Endodermal cell (in vitro differentiated cells): ENCODE measurements at regions not wholly inside any gene's neighbourhood (a gene's known extent, or its start where the extent isn't known, plus 50 kb on each side); places are given as distances from the start of the nearest gene placed in this dataset.

Source experiments
- DNase-seq: peaks from one replicate; pipeline ENCODE4 v3.0.0-alpha.2; 2017
- H3K27ac ChIP-seq: 2 replicates; pipeline ENCODE4 v1.5.1; 2013; ENCODE audit warnings: mild to moderate bottlenecking, low read depth, low read length, moderate library complexity
- H3K27me3 ChIP-seq: 2 replicates; pipeline ENCODE4 v1.6.1; 2013; ENCODE audit warnings: mild to moderate bottlenecking, low read length, moderate library complexity; ENCODE audit not compliant: insufficient read depth, control insufficient read depth, poor library complexity, severe bottlenecking
- H3K36me3 ChIP-seq: 2 replicates; pipeline ENCODE4 v1.7.0; 2013; ENCODE audit warnings: mild to moderate bottlenecking, low read length, moderate library complexity; ENCODE audit not compliant: control insufficient read depth, insufficient read depth
- H3K4me1 ChIP-seq: one replicate; pipeline ENCODE4 v1.7.0; 2013; ENCODE audit warnings: low read length; ENCODE audit not compliant: control insufficient read depth, insufficient read depth
- H3K4me3 ChIP-seq: 2 replicates; pipeline ENCODE4 v1.5.1; 2013; ENCODE audit warnings: mild to moderate bottlenecking, low read length, moderate library complexity
- H3K9ac ChIP-seq: 2 replicates; pipeline ENCODE4 v1.6.1; 2013; ENCODE audit warnings: mild to moderate bottlenecking, low read length, moderate library complexity; ENCODE audit not compliant: poor library complexity, severe bottlenecking; ENCODE audit errors: extremely low read depth
- H3K9me3 ChIP-seq: 2 replicates; pipeline ENCODE4 v1.6.1; 2013; ENCODE audit warnings: mild to moderate bottlenecking, low read length, moderate library complexity; ENCODE audit not compliant: control insufficient read depth
- H3K27ac Mint-ChIP-seq: 2 replicates; pipeline ENCODE4 v1.8.0; 2020; ENCODE audit warnings: mixed read lengths
- H3K27me3 Mint-ChIP-seq: 2 replicates; pipeline ENCODE4 v1.8.0; 2021; ENCODE audit warnings: mild to moderate bottlenecking, mixed read lengths; ENCODE audit not compliant: insufficient read depth
- H3K36me3 Mint-ChIP-seq: 2 replicates; pipeline ENCODE4 v1.8.0; 2020; ENCODE audit warnings: low read depth, mixed read lengths
- H3K4me1 Mint-ChIP-seq: 2 replicates; pipeline ENCODE4 v1.8.0; 2020; ENCODE audit warnings: mixed read lengths
- H3K4me3 Mint-ChIP-seq: 2 replicates; pipeline ENCODE4 v1.8.0; 2020; ENCODE audit warnings: mild to moderate bottlenecking, moderate library complexity, mixed read lengths
- H3K9me3 Mint-ChIP-seq: 2 replicates; pipeline ENCODE4 v1.8.0; 2020; ENCODE audit warnings: mild to moderate bottlenecking, mixed read lengths
- WGBS, 2 experiments: methylation state at CpG; one replicate each; pipeline versions ENCODE4 v1.1.5 to v1.1.7; 2013; ENCODE audit warnings: missing lambda C conversion rate in 2 of 2, mixed read lengths in 1 of 2; ENCODE audit not compliant: insufficient coverage in 1 of 2, insufficient read length in 1 of 2; 5-methylcytosine and 5-hydroxymethylcytosine counted together
- TF ChIP-seq, protein P1 (sequence below): fragments of 200-600 bp; sonication (generic); conservative IDR thresholded peaks from 2 replicates; pipeline ENCODE4 v1.5.0; 2021; ENCODE audit warnings: antibody characterized with exemption, mild to moderate bottlenecking

DNA sequence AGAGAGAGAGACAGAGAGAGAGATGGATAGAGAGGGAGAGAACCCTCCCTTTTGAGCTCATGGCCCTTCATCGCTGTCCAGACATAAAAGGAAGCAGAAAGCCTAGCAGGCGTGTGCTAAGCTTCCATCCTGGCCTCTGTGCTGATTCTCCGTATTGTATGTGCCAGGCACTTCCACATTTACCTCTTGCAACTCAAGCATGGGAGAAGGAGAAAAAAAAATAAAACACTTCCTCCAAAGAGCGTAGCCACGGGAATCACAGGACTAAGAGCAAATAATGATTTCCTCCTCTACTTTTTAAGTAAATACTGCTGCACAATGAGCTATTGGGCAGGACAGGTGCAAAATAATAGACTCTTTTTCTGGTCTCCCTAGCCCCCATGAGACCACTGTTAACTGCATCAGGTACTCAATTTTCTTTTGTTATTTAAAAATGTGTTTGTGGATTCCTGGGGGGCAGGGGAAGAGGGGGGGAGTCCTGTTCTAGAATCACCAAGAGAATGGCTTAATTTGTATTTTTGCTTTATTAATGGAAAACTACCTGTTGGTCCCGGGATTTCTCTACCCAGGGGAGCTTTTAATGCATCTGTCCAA, 154.3 kb downstream of the NXPE2 start:
- H3K27ac ChIP-seq, result no peak overlapping the region
- H3K27me3 ChIP-seq, result peaks cover 7% of the 10 kb centered on the region
- Mint-ChIP-seq H3K4me1 (peaks cover 3% of the 10 kb centered on the region), H3K4me3 (no peak overlapping the region), H3K27ac (no peak overlapping the region), H3K27me3 (peaks cover 23% of the 10 kb centered on the region), H3K36me3 (no peaks in the 10 kb centered on the region), H3K9me3 (no peaks in the 10 kb centered on the region)
- no peak overlapping the region for H3K4me3 ChIP-seq
- WGBS, 2 experiments, result 57 to 87% methylated on average over 2 to 6 of the region's 6 CpGs
- no peaks in the 10 kb centered on the region for H3K9me3 ChIP-seq
- TF ChIP-seq, protein P1, sequence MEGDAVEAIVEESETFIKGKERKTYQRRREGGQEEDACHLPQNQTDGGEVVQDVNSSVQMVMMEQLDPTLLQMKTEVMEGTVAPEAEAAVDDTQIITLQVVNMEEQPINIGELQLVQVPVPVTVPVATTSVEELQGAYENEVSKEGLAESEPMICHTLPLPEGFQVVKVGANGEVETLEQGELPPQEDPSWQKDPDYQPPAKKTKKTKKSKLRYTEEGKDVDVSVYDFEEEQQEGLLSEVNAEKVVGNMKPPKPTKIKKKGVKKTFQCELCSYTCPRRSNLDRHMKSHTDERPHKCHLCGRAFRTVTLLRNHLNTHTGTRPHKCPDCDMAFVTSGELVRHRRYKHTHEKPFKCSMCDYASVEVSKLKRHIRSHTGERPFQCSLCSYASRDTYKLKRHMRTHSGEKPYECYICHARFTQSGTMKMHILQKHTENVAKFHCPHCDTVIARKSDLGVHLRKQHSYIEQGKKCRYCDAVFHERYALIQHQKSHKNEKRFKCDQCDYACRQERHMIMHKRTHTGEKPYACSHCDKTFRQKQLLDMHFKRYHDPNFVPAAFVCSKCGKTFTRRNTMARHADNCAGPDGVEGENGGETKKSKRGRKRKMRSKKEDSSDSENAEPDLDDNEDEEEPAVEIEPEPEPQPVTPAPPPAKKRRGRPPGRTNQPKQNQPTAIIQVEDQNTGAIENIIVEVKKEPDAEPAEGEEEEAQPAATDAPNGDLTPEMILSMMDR, result no peak
- H3K36me3 ChIP-seq, result no peaks in the 10 kb centered on the region
- H3K4me1 ChIP-seq, result no peaks in the 10 kb centered on the region
- H3K9ac ChIP-seq, result no peak overlapping the region
- no peak for DNase-seq

DNA sequence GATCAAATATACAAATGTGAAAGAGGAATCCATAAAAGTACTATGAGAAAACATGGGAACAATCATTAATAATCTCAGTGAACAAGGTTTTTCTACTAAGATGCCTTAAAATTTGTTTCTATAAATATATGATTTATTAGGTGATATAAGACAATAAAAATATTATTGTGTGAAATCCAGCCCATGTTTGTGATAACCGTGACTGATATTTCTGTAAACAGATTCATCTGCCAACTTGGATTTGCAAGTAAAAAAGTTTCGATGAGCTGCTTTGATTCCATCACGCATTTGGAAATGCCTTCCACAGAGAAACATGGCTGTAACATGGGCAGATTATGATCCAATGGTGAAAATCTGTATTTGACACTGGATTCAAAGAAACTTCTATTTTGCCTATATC, 157.8 kb downstream of the NXPE2 start:
- Histone ChIP-seq H3K9me3 (no peaks in the 10 kb centered on the region), H3K9ac (no peak overlapping the region), H3K27me3 (peaks cover 2% of the 10 kb centered on the region), H3K27ac (no peak overlapping the region), H3K4me1 (no peaks in the 10 kb centered on the region), H3K4me3 (no peak overlapping the region), H3K36me3 (no peaks in the 10 kb centered on the region)
- no peaks in the 10 kb centered on the region for H3K36me3 Mint-ChIP-seq
- WGBS, 2 experiments, result 94 to 97% methylated on average over 3 of the region's 3 CpGs
- TF ChIP-seq, protein P1, result no peak
- peaks cover 23% of the 10 kb centered on the region for H3K27me3 Mint-ChIP-seq
- no peak overlapping the region for H3K27ac Mint-ChIP-seq
- H3K9me3 Mint-ChIP-seq, result peaks cover 3% of the 10 kb centered on the region
- H3K4me3 Mint-ChIP-seq, result no peak overlapping the region
- H3K4me1 Mint-ChIP-seq, result peaks cover 3% of the 10 kb centered on the region
- DNase-seq, result no peak

DNA sequence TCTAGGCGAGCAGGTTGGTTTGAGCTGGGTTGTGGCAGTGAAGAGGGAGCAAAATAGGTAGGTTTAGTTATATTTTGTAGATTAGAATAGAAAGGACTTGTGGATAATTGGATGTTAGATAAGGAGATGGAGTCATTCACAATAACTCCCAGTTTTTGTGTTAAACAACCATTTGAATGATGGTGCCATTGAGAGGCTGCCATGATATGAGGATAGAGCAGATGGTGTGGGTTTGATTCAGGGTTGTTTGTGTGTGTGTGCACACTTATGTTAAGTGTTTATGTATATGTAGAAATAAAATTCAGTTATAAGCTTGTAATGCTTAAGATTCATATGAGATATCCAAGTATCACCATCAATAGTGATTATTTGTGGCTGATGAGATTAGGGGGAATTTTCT, 166.6 kb downstream of the NXPE2 start:
- no peak for DNase-seq
- no peak overlapping the region for H3K4me3 Mint-ChIP-seq
- peaks cover 16% of the 10 kb centered on the region for H3K4me1 Mint-ChIP-seq
- no peak overlapping the region for H3K27ac ChIP-seq
- H3K27me3 Mint-ChIP-seq, result peaks cover 3% of the 10 kb centered on the region
- no peak overlapping the region for H3K4me3 ChIP-seq
- no peak overlapping the region for H3K27ac Mint-ChIP-seq
- peaks cover 7% of the 10 kb centered on the region for H3K9me3 Mint-ChIP-seq
- WGBS, 2 experiments, result 92 to 100% methylated on average over 1 of the region's 1 CpG
- no peaks in the 10 kb centered on the region for H3K36me3 ChIP-seq
- TF ChIP-seq, protein P1, result no peak
- H3K9ac ChIP-seq, result no peak overlapping the region
- H3K9me3 ChIP-seq, result no peaks in the 10 kb centered on the region
- no peaks in the 10 kb centered on the region for H3K36me3 Mint-ChIP-seq
- no peaks in the 10 kb centered on the region for H3K27me3 ChIP-seq
- H3K4me1 ChIP-seq, result no peaks in the 10 kb centered on the region
